GM21786 (cell line): ENCODE measurements at regions not wholly inside any gene's neighbourhood (a gene's known extent, or its start where the extent isn't known, plus 50 kb on each side); places are given as distances from the start of the nearest gene placed in this dataset.
A peak's percentile ranks its signal among the peaks of the same experiment; 100 is the strongest.
"Not testable (repeated sequence)": the region's sequence is repeated elsewhere in the genome, so short reads cannot be mapped to it uniquely, and the experiment has no call there.

Experiments
- ATAC-seq: cut with Tn5 transposase; IDR thresholded peaks from one replicate; pipeline ENCODE4 v1.9.1; 2021; ENCODE audit not compliant: unreplicated experiment

DNA sequence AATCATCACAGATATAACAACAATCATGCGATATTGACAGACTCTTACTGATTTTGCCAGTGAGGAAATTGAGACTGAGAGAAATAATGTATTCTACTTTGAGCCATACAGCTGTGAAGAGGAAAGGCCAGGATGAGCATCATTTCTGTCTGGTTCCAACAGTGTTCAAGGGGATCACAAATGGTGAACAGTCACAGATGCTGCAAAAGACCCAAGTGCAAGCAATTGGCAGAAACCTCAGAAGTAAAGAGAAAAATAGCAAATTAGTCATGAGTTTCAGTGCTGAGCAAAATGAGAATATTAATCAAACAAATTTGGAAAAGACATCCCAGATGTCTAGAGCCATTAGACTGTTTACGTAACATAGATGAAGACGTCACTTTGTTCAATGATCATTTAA is 114.1 kb downstream of the RAB38 start:
- no peak for ATAC-seq

DNA sequence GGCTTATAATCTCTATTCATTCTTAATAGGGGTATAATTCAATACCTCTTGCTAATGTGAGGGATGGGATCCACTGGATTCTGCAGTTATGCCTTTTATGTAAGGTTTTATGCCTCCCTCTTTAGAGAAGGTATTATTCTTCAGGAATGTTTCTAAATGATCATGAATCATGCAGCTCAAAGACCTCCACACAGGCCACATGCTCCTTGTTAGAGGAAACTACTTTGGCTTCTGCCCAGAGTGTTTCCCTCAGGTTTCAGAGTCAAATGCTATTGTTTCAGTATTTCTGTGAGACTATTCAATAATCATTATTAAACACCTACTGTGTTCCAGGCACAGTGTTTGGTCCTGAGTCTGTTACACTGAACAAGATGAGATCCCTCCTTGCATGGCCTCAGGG is 115.9 kb downstream of the RAB38 start:
- ATAC-seq, result no peak

DNA sequence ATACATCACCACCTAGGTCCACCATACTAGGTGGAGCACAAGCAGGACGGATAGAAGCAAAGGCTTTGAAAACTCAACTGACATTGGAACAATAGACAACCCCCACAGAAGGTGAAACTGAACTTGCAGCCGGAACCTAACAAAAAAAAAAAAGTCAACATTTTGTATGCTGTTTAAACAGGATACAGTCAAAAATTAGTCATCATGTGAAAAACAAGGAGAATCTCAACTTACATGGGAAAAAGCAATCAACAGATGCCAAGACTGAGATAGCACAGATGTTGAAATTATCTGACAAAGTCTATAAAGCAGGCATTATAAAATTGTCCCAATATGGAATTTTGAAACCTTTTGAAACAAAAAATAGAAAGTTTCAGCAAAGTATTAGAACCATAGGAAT is 123.8 kb downstream of the RAB38 start:
- no peak for ATAC-seq

DNA sequence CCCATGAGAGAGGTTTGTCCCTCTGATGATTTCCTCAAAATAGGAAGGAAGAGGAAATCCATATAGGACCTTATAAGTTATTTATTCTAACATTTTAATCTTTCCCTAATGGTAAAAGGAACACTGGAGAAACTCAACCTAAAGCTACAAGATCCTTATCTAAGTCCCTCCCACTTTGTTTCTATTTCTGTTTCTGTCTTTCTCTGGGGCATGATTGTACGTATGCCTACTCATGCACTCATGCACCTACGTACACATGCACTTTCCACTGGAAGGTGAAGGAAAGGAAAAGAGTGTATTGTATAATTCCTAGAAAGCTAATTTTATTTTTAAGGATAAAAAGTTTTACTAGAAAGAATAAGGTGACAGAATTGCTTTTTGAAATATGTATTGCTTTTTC is 125.0 kb downstream of the RAB38 start:
- ATAC-seq, result peak; percentile 52

DNA sequence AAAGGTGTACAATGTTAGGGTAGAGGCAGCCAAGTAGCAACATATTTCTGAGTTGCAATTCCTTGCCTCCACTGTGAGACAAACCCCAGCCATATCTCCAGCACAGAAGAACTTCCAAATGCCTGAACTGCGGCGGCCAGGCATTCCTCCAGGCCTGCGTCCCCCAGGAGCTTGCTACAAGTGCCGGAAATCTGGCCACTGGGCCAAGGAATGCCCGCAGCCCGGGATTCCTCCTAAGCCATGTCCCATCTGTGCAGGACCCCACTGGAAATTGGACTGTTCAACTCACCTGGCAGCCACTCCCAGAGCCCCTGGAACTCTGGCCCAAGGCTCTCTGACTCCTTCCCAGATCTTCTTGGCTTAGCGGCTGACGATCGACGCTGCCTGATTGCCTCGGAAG is 130.0 kb downstream of the RAB38 start:
- ATAC-seq, result not testable (repeated sequence)

DNA sequence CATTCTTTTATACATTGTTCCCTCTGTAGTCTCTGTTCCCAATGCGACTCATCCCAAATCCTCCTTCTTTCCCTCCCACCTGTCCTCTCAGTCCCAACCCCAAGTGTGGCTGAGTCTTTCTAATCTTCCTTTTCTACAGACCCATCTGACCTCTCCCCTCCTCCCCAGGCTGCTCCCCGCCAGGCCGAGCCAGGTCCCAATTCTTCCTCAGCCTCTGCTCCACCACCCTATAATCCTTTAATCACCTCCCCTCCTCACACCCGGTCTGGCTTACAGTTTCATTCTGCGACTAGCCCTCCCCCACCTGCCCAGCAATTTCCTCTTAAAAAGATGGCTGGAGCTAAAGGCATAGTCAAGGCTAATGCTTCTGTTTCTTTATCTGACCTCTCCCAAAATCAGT is 130.6 kb downstream of the RAB38 start:
- not testable (repeated sequence) for ATAC-seq

DNA sequence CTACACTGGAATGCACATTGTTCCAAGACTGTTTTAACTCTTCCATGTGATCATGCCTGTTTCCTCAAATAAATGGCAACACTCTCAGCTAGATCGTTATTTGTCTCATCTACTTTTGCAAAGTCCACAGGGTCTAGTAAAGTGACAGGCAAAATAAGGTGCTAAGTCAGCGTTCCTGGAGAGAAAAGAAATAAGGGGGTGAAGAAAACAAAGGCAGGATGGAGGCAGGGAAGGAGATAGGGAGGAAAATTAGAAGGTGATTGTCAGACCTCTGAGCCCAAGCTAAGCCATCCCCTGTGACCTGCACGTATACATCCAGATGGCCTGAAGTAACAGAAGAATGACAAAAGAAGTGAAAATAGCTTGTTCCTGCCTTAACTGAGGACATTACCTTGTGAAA is 132.1 kb downstream of the RAB38 start:
- no peak for ATAC-seq

DNA sequence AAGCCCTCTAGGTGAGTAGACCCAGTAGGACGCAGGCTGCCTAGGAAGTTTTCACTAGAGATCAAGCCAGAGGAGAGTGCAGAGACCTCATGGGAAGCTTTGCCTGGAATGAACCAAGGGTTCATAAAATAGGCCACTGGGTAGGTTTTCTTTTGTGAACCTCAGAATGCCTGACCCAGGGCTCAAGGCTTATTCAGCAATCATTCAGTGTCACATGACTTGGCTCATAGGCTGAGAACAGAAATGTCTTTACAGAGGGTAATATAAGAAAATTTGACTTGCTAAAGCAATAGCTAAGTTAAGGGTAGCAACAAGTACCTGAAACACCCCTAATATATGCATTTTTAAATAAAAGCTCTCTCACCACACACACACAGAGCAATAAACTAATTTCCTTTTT is 132.6 kb downstream of the RAB38 start:
- ATAC-seq, result no peak

DNA sequence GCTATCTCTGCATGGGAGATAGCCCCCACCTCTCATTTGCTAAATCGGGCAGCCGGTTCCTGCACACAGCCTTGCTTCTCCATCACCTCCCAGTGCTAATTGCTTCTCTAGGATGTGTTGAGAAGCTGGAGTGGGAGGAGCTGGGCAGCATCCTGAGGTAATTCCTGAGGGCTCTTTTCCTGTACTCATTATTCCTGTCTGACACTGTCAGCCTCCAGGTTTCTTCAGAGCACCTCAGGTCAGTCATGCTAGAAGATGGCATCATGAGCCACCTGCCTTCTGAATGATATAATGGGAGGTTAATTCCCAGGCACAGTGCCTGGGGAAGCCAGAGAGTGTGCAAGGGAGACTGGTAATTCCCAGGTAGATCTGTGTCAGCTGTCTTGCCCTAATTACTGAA is 133.0 kb downstream of the RAB38 start:
- ATAC-seq, result no peak

DNA sequence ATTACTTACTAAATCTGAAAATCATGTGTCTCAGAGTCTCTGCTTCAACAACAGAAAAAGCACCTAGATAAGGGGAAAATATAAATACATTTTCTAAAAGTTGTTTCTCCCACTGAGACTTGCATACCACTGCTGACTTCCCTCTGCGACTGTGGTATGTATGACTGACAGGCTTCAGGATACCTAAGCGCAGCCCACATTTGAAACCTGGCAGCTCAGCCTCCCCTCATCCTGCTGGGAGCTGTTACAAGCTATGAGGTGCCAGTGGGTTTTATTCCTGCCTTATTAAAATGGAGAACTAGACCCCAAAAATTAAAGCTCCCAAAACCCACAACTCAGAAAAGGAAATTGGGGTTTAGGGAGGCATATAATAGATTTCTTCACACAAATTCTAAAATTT is 133.6 kb downstream of the RAB38 start:
- no peak for ATAC-seq

DNA sequence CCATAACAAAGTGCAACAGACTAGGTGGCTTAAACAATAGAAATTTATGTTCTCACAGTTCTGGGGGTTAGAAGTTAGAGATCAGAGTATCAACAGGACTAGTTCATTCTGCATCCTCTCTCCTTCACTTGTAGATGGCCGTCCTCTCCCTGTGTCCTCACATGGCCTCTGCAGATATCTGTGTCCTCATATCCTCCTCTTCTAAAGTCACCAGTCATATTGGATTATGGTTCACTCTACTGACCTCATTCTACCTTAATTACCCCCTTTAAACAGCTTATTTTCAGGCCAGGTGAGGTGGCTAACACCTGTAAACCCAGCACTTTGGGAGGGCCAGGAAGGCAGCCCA is 135.1 kb downstream of the RAB38 start:
- ATAC-seq, result no peak

DNA sequence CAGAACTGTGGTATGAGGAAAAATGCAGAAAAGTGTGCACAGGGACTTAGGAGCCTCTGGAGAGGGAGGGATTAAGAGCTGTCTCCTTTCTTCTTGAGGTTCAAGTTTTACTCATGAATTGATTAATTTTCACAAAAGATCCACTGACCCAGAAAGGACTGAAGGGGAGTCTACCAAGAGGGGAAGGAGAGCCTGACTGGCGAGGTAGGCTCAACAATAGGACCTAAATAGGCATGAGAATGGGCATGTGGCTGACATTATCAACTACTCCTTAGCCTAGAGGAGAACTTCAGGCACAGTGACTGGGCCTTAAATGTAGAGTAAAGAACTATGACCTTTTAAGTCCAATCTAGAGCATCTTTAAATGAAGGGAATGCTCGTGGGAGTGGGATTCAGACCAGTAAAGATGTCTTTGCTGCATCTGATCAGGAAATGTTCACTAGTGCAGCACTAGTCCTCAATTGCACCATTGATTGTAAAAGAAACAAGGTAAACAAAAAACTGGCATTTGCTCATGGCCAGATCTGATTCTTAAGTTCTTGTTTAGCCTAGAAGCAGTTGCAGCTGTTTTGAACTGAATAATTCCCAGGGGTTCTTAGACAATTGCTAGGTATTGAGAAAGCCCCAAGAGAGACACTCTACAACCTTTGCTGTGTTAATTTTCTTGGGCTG is 135.6 kb downstream of the RAB38 start:
- ATAC-seq, result no peak

DNA sequence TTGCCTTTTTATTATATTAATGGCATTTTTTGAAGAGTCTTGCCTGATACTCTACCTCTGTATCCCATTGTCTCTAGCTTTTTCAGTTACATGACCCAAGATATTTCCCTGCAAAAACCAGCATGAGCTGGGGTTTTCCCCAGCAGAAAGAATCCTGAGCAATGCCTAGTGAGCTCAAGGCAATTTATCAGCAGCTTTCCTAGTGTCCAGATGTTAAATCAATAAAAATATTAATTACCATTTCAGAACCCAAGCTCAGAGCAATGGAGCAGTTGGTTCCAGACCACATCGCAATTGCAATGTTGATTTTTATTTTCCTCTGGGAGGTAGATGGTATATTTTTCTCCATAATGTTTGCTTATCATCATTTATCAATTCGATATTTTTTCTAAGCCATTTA is 137.2 kb downstream of the RAB38 start:
- no peak for ATAC-seq

DNA sequence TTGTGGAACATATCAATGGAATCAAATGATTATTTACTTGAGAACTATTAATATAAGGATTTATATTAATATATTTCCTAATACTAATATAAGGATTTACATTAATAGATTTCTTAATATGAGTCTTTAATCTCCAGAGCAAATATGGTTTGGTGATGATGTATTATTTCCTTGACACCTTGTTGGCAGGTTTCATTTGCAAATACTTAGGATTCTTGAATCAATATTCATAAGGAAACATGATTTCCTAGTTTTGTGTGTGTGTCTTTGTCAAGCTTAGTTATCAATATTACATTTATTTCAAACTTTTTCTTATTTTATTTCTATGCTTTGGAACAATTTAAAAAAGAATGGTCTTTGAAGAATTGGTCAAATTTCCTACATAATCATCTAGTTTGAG is 138.5 kb downstream of the RAB38 start:
- ATAC-seq, result no peak

DNA sequence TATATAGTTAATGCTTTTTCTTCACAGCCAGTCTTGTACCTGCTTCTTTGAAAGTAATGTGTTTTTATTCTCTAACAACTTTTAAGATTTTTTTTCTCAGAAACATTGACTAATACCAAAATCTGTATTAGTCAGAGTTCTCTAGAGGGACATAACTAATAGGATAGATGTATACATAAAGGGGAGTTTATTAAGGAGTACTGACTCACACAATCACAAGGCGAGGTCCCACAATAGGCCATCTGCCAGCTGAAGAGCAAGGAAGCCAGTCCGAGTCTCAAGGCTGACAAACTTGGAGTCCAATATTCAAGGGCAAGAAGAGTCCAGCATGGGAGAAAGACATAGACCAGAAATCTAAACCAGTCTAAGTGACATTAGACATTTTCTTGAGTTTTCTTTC is 140.0 kb downstream of the RAB38 start:
- ATAC-seq, result no peak

DNA sequence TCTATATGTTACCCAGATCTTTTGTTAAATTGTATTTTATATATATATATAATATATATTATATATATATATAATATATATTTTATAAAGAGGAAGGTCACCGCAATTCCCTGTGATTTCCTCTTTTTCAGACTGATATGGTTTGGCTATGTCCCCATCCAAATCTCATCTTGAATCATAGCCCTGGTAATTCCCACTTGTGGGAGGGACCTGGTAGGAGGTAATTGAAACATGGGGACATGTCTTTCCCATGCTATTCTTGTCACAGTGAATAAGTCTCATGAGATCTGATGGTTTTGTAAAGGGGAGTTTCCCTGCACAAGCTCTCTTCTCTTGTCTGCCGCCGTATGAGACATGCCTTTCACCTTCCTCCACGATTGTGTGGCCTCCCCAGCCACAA is 157.6 kb downstream of the RAB38 start:
- ATAC-seq, result no peak

DNA sequence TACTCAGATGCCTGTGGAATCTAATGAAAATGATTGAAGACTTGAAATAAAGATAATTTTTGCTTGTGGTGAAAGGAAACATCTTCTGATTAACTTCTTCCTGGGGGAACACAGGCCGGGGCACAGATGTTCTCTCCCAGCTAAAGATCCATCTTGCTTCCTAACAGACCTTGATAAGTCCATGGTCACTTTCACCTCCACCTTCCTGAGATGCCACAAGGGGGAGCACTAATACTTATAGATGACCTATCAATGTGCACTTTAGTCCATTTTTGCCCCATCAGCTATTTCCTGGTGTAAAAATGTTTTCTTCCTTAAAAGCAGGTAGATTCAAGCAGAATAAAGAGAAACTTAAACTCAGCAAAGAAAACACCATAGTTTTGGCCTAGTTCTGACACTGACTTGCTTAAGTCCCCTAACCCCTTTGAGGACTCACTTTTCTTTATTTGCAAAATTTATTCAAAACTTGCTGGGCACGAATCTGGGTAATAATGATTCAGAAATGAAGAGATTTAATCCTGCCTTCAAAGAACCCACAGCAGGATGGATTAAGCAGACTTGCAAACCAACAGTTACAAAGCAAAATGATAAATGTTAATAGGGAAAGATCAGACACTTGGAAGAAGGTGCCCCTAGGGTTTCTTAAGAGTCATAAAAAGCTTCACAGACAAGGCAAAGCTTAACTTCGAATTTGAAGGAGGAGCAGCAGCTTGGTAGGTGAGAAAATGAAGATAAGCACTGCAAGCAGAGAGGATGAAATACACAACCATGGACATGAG is 158.7 kb downstream of the RAB38 start:
- peak; percentile 89 for ATAC-seq

DNA sequence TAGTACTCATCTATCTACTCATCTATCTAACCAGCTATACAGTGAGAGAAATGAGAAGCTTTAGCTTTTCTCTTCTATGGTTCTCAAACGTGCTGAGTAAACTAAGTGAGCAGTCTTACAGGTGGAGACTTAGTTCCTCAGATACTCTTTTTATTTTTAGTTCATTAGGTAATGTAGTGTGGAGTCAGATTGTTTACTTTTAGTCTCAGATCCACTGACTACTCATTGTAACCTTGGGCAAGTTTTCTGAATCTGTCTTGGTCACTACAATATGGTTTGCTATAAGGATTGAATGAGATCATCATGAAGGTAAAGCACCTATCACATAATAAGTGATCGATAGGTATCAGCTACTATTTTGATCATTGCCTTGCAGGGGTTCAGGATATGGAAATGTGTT is 160.1 kb downstream of the RAB38 start:
- ATAC-seq, result no peak

DNA sequence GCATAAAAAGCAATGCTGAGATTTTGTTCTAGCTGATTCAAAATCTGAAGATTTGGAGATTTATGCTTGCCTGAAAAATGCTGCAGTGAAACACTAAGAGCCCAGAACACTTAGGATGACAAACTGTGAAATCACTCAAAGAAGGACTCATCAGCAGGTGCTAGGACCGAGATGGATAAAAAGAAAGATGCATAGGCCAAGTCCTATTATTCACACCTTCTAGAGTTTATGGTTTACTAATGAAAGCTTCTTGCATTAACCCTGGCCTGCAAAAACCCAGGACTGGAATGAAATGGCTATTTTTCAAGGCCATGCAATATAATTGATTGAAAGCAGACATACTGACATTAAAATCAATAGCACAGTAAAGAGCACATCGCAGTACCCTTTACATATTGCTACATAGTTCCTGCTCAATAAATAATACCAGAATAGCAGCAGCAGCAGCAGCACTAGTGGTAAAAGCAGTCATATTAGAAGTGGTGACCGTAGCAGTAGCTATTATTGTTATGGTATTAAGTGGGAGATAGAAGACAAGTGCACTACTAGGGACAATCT is 161.7 kb downstream of the RAB38 start:
- ATAC-seq, result no peak

DNA sequence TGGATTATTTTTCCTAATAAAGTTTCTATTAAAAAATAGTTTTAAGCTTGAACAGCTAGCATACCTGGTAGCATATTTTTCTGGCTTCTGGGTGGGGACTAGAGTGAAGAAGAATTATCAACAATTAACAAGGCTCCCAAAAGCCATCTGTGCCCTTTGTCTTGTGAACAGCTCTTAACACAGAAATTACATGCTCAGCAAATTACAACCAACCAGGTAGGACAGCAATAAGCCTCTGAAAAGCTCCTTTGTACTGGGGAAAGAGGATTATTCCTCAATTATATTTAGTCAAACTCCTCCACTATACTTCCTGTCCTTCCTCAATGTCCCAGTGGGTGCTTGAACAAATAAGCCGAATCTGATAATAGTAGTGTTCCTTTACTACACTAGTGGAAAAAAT is 162.8 kb downstream of the RAB38 start:
- ATAC-seq, result no peak

DNA sequence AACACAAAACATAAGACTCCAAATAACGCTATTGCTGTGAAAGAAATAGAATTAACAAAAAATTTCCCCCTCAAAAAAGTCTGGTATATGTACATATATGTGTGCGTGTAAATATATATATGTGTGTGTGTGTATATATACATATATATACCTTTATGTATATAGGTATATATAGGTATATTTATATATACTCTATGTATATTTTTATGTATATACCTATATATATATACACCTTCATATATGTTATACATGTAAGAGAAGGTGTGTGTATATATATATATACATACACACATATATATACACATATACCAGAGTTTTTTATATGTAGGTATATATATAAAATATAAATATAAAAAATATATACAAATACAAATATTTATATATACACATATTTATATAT is 199.2 kb downstream of the RAB38 start:
- ATAC-seq, result no peak

DNA sequence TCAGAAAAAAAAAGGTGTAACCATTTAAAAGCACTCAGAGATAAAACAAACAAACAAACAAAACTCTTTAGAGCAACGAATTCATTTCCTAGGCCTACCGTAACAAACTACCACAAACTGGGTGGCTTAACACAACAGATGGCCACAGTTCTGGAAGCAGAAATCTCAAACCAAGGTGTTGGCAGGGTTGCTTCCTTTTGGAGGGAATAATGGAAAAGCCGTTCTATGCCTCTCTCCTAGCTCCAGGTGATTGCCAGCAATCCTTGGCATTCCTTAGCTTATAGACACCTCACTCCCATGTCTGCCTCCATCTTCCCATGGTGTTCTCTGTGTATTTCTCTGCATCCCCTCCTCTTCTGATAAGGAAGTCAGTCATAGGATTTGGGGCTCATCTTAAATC is 200.4 kb downstream of the RAB38 start:
- ATAC-seq, result no peak

DNA sequence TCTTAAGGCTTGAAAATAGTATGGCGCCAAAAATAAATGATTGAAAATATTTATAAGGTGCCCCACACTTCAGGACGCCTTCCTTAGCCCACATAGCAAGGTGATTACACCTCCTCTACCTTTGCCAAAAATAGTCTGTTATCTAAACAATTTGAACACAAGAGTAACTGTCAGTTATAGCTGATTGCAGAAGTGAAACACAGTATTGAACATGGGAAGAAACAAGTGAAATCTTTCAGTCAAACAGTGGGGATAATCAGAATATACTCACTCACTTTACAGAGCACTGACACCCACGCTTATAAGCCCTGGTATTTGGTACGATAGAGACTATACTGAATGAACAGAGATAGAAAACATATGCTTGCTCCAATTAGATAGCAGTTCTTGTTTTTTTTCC is 203.1 kb downstream of the RAB38 start:
- ATAC-seq, result no peak
